ENCODE measurements at regions not wholly inside any gene's neighbourhood (a gene's known extent, or its start where the extent isn't known, plus 50 kb on each side); places are given as distances from the start of the nearest gene placed in this dataset.

- Histone ChIP-seq H3K4me1 (ENCODE audit: control insufficient read depth in 2 of 2, insufficient read depth in 2 of 2, low read length in 2 of 2) (no peaks in the 10 kb centered on the region), H3K9me3 (ENCODE audit: control insufficient read depth in 2 of 2, insufficient read depth in 1 of 2, low read length in 1 of 2) (no peaks in the 10 kb centered on the region), H3K27me3 (ENCODE audit: control insufficient read depth in 2 of 2, insufficient read depth in 1 of 2, low read length in 1 of 2) (no peaks in the 10 kb centered on the region), H3K27ac (ENCODE audit: low read depth in 1 of 2, low read length in 1 of 2) (no peak overlapping the region), H3K4me3 (ENCODE audit: low read length in 2 of 2) (no peak overlapping the region), H3K36me3 (ENCODE audit: control insufficient read depth in 2 of 2, insufficient read depth in 2 of 2, low read length in 1 of 2) (no peaks in the 10 kb centered on the region)
- no peak for DNase-seq (ENCODE audit: low read depth in 6 of 9, low spot score in 9 of 9)
- 90% methylated on average over 7 of the region's 7 CpGs for WGBS
Observed at GRCh38 chr3:18258492-18258891, 166.6 kb downstream of the SATB1 start.

- Histone ChIP-seq H3K4me1 (ENCODE audit: control insufficient read depth in 2 of 2, insufficient read depth in 2 of 2, low read length in 2 of 2) (no peaks in the 10 kb centered on the region), H3K27ac (ENCODE audit: low read depth in 1 of 2, low read length in 1 of 2) (no peak overlapping the region), H3K27me3 (ENCODE audit: control insufficient read depth in 2 of 2, insufficient read depth in 1 of 2, low read length in 1 of 2) (no peaks in the 10 kb centered on the region), H3K36me3 (ENCODE audit: control insufficient read depth in 2 of 2, insufficient read depth in 2 of 2, low read length in 1 of 2) (no peaks in the 10 kb centered on the region), H3K4me3 (ENCODE audit: low read length in 2 of 2) (no peak overlapping the region), H3K9me3 (ENCODE audit: control insufficient read depth in 2 of 2, insufficient read depth in 1 of 2, low read length in 1 of 2) (no peaks in the 10 kb centered on the region)
- WGBS = 21% methylated on average over 4 of the region's 4 CpGs
- DNase-seq (ENCODE audit: low read depth in 6 of 9, low spot score in 9 of 9) = no peak
Observed at GRCh38 chr3:18252578-18252977, 172.6 kb downstream of the SATB1 start.

DNA sequence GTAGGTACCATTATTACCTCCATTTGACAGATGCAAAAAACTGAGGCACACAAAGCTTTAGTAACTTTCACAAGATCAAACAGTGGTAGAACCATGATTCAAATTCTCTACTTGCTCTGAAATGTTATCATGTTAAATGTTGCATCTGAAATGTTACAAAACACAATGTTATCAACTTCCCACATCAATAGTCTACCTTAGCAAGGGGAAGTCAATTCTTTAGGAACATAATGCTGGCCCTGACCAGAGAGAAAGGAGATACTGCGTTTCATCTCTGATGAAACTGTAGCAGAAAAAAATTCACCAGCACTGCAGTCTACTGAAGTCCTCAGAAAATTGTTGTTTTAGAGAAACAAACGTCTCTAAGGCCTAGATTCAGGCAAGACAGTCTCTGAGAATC lies 174.1 kb downstream of the SATB1 start:
- Histone ChIP-seq H3K9me3 (ENCODE audit: control insufficient read depth in 2 of 2, insufficient read depth in 1 of 2, low read length in 1 of 2) (no peaks in the 10 kb centered on the region), H3K4me3 (ENCODE audit: low read length in 2 of 2) (no peak overlapping the region), H3K27ac (ENCODE audit: low read depth in 1 of 2, low read length in 1 of 2) (no peak overlapping the region), H3K36me3 (ENCODE audit: control insufficient read depth in 2 of 2, insufficient read depth in 2 of 2, low read length in 1 of 2) (no peaks in the 10 kb centered on the region), H3K4me1 (ENCODE audit: control insufficient read depth in 2 of 2, insufficient read depth in 2 of 2, low read length in 2 of 2) (no peaks in the 10 kb centered on the region), H3K27me3 (ENCODE audit: control insufficient read depth in 2 of 2, insufficient read depth in 1 of 2, low read length in 1 of 2) (no peaks in the 10 kb centered on the region)
- WGBS = 56% methylated on average over 2 of the region's 2 CpGs
- DNase-seq (ENCODE audit: low read depth in 6 of 9, low spot score in 9 of 9) = no peak

- WGBS = 97% methylated on average over 3 of the region's 3 CpGs
- Histone ChIP-seq H3K4me3 (ENCODE audit: low read length in 2 of 2) (no peak overlapping the region), H3K27me3 (ENCODE audit: control insufficient read depth in 2 of 2, insufficient read depth in 1 of 2, low read length in 1 of 2) (no peaks in the 10 kb centered on the region), H3K4me1 (ENCODE audit: control insufficient read depth in 2 of 2, insufficient read depth in 2 of 2, low read length in 2 of 2) (no peaks in the 10 kb centered on the region), H3K9me3 (ENCODE audit: control insufficient read depth in 2 of 2, insufficient read depth in 1 of 2, low read length in 1 of 2) (no peaks in the 10 kb centered on the region), H3K27ac (ENCODE audit: low read depth in 1 of 2, low read length in 1 of 2) (no peak overlapping the region), H3K36me3 (ENCODE audit: control insufficient read depth in 2 of 2, insufficient read depth in 2 of 2, low read length in 1 of 2) (no peaks in the 10 kb centered on the region)
- no peak for DNase-seq (ENCODE audit: low read depth in 6 of 9, low spot score in 9 of 9)
Observed at GRCh38 chr3:18249126-18249525, 176.0 kb downstream of the SATB1 start.

DNA sequence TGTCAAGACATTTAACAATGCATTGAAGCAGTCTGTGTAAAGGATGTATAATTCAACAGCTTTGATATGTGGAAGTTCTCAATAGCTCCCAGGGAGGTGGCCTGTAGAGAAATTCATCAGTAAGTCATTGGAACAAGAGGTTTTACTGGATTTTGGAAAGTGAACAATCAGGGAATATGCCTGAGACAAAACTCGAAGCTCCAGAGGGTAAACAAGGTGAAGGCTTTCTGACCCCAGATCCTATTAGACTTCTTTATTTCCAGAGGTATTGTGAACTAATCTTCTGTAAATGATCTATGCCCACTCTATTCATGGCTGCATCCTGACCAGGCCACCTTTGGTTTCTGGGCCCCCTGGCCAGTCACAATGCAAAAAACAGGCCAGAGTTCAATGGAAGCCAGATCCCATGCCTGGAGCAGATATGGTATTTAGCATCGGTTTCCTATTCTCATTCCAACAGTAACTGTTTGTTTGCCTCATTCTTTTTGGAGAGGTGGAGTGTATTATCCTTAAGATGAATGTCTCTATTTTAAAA lies 177.3 kb downstream of the SATB1 start:
- Histone ChIP-seq H3K36me3 (ENCODE audit: control insufficient read depth in 2 of 2, insufficient read depth in 2 of 2, low read length in 1 of 2) (no peaks in the 10 kb centered on the region), H3K27ac (ENCODE audit: low read depth in 1 of 2, low read length in 1 of 2) (no peak overlapping the region), H3K27me3 (ENCODE audit: control insufficient read depth in 2 of 2, insufficient read depth in 1 of 2, low read length in 1 of 2) (no peaks in the 10 kb centered on the region), H3K9me3 (ENCODE audit: control insufficient read depth in 2 of 2, insufficient read depth in 1 of 2, low read length in 1 of 2) (no peaks in the 10 kb centered on the region), H3K4me3 (ENCODE audit: low read length in 2 of 2) (no peak overlapping the region), H3K4me1 (ENCODE audit: control insufficient read depth in 2 of 2, insufficient read depth in 2 of 2, low read length in 2 of 2) (no peaks in the 10 kb centered on the region)
- 95% methylated on average over 2 of the region's 2 CpGs for whole genome bisulfite sequencing
- DNase-seq (ENCODE audit: low read depth in 6 of 9, low spot score in 9 of 9) = no peak

- Histone ChIP-seq H3K27me3 (ENCODE audit: control insufficient read depth in 2 of 2, insufficient read depth in 1 of 2, low read length in 1 of 2) (no peaks in the 10 kb centered on the region), H3K4me3 (ENCODE audit: low read length in 2 of 2) (no peak overlapping the region), H3K9me3 (ENCODE audit: control insufficient read depth in 2 of 2, insufficient read depth in 1 of 2, low read length in 1 of 2) (no peaks in the 10 kb centered on the region), H3K27ac (ENCODE audit: low read depth in 1 of 2, low read length in 1 of 2) (no peak overlapping the region), H3K36me3 (ENCODE audit: control insufficient read depth in 2 of 2, insufficient read depth in 2 of 2, low read length in 1 of 2) (no peaks in the 10 kb centered on the region), H3K4me1 (ENCODE audit: control insufficient read depth in 2 of 2, insufficient read depth in 2 of 2, low read length in 2 of 2) (no peaks in the 10 kb centered on the region)
- DNase-seq (ENCODE audit: low read depth in 6 of 9, low spot score in 9 of 9) = no peak
Observed at GRCh38 chr3:18247139-18247695, 177.9 kb downstream of the SATB1 start.

GRCh38 chr3:18246336-18247060 lies 178.6 kb downstream of the SATB1 start:
- H3K9me3 ChIP-seq (ENCODE audit: control insufficient read depth in 2 of 2, insufficient read depth in 1 of 2, low read length in 1 of 2) = no peaks in the 10 kb centered on the region
- DNase-seq (ENCODE audit: low read depth in 6 of 9, low spot score in 9 of 9) = no peak
- no peaks in the 10 kb centered on the region for H3K36me3 ChIP-seq (ENCODE audit: control insufficient read depth in 2 of 2, insufficient read depth in 2 of 2, low read length in 1 of 2)
- H3K27ac ChIP-seq (ENCODE audit: low read depth in 1 of 2, low read length in 1 of 2) = no peak overlapping the region
- H3K27me3 ChIP-seq (ENCODE audit: control insufficient read depth in 2 of 2, insufficient read depth in 1 of 2, low read length in 1 of 2) = no peaks in the 10 kb centered on the region
- no peaks in the 10 kb centered on the region for H3K4me1 ChIP-seq (ENCODE audit: control insufficient read depth in 2 of 2, insufficient read depth in 2 of 2, low read length in 2 of 2)
- WGBS = 87% methylated on average over 7 of the region's 7 CpGs
- H3K4me3 ChIP-seq (ENCODE audit: low read length in 2 of 2) = no peak overlapping the region

- no peak overlapping the region for H3K27ac ChIP-seq (ENCODE audit: low read depth in 1 of 2, low read length in 1 of 2)
- no peaks in the 10 kb centered on the region for H3K27me3 ChIP-seq (ENCODE audit: control insufficient read depth in 2 of 2, insufficient read depth in 1 of 2, low read length in 1 of 2)
- no peaks in the 10 kb centered on the region for H3K9me3 ChIP-seq (ENCODE audit: control insufficient read depth in 2 of 2, insufficient read depth in 1 of 2, low read length in 1 of 2)
- no peak overlapping the region for H3K4me3 ChIP-seq (ENCODE audit: low read length in 2 of 2)
- 96% methylated on average over 4 of the region's 4 CpGs for WGBS
- no peaks in the 10 kb centered on the region for H3K36me3 ChIP-seq (ENCODE audit: control insufficient read depth in 2 of 2, insufficient read depth in 2 of 2, low read length in 1 of 2)
- no peak for DNase-seq (ENCODE audit: low read depth in 6 of 9, low spot score in 9 of 9)
- H3K4me1 ChIP-seq (ENCODE audit: control insufficient read depth in 2 of 2, insufficient read depth in 2 of 2, low read length in 2 of 2) = no peaks in the 10 kb centered on the region
Observed at GRCh38 chr3:18245721-18246120, 179.4 kb downstream of the SATB1 start.

GRCh38 chr3:18241837-18242236 lies 183.3 kb downstream of the SATB1 start:
- Histone ChIP-seq H3K36me3 (ENCODE audit: control insufficient read depth in 2 of 2, insufficient read depth in 2 of 2, low read length in 1 of 2) (no peaks in the 10 kb centered on the region), H3K9me3 (ENCODE audit: control insufficient read depth in 2 of 2, insufficient read depth in 1 of 2, low read length in 1 of 2) (no peaks in the 10 kb centered on the region), H3K4me3 (ENCODE audit: low read length in 2 of 2) (no peak overlapping the region), H3K27me3 (ENCODE audit: control insufficient read depth in 2 of 2, insufficient read depth in 1 of 2, low read length in 1 of 2) (no peaks in the 10 kb centered on the region), H3K4me1 (ENCODE audit: control insufficient read depth in 2 of 2, insufficient read depth in 2 of 2, low read length in 2 of 2) (no peaks in the 10 kb centered on the region), H3K27ac (ENCODE audit: low read depth in 1 of 2, low read length in 1 of 2) (no peak overlapping the region)
- DNase-seq (ENCODE audit: low read depth in 6 of 9, low spot score in 9 of 9) = no peak
- WGBS = 95% methylated on average over 1 of the region's 1 CpG

Data from thymus (tissue), 11 donors.